Activated CD8-positive, alpha-beta T cell treated with anti-CD3 and anti-CD28 coated beads, Interleukin-2, amount 10 ng/mL, durations not matched to agents 7 days and 5 days (primary cell): ENCODE measurements at regions not wholly inside any gene's neighbourhood (a gene's known extent, or its start where the extent isn't known, plus 50 kb on each side); places are given as distances from the start of the nearest gene placed in this dataset.

ENCODE experiments used
- ATAC-seq: fragments of 150-1000 bp; cut with Tn5 transposase; one replicate; pipeline ENCODE4 v1.10.0; 2021; ENCODE audit warnings: moderate library complexity
- CTCF ChIA-PET: fragments of 350-600 bp; sonication (Branson Sonifier 250); formaldehyde crosslinking; loops from one replicate; lab custom pipeline; 2021; ENCODE audit warnings: antibody characterized with exemption; lab: Charles Lee
- POLR2A ChIA-PET: fragments of 350-600 bp; sonication (Branson Sonifier 250); formaldehyde crosslinking; loops from one replicate; lab custom pipeline; 2021; ENCODE audit warnings: antibody characterized with exemption; lab: Charles Lee
- DNase-seq: peaks from one replicate; pipeline ENCODE4 v3.0.0-alpha.2; 2020
- H3K27ac Mint-ChIP-seq: one replicate; pipeline ENCODE4 v1.8.0; 2021; ENCODE audit warnings: mild to moderate bottlenecking, mixed read lengths
- H3K27me3 Mint-ChIP-seq: one replicate; pipeline ENCODE4 v1.8.0; 2021; ENCODE audit warnings: low read depth, mixed read lengths
- H3K36me3 Mint-ChIP-seq: one replicate; pipeline ENCODE4 v1.8.0; 2021; ENCODE audit warnings: low read depth, mixed read lengths
- H3K4me1 Mint-ChIP-seq: one replicate; pipeline ENCODE4 v1.8.0; 2021; ENCODE audit warnings: low read depth, mixed read lengths
- H3K4me3 Mint-ChIP-seq: one replicate; pipeline ENCODE4 v1.8.0; 2021; ENCODE audit warnings: mild to moderate bottlenecking, mixed read lengths
- H3K9me3 Mint-ChIP-seq: one replicate; pipeline ENCODE4 v1.8.0; 2022; ENCODE audit warnings: mixed read lengths; ENCODE audit not compliant: insufficient read depth

DNA sequence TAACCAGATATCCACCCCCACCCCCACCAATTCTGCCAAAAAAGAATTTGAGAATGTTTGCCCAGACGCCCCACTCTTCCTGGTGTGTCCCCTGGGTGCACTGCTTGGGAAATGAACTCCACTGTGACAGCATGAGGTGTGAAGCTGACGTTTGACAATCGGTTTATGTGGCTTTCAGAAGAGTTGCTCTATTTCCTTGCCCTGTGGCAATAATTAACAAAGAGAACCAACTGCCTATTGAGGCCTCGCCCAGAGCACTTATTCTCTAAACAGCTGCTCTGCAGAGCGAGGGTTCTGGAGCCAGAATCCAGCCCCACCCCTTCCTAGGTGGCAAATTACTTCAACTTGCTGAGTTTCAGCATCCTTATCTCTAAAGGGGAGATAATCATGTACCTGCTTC is 115.8 kb upstream of the SIX3 start:
- DNase-seq (no peak), ATAC-seq (no peak)
- ChIA-PET POLR2A (no interaction called here), CTCF (interaction anchor here (1.1 kb wide), 1 partner anchor 11 kb away, joined by 4 read pairs; no protein-coding TSS in a partner anchor)
- no peak overlapping the region for H3K27ac Mint-ChIP-seq
- no peaks in the 10 kb centered on the region for H3K4me1 Mint-ChIP-seq
- no peaks in the 10 kb centered on the region for H3K9me3 Mint-ChIP-seq
- H3K36me3 Mint-ChIP-seq = no peaks in the 10 kb centered on the region
- H3K27me3 Mint-ChIP-seq = peaks cover 5% of the 10 kb centered on the region
- H3K4me3 Mint-ChIP-seq = no peak overlapping the region

DNA sequence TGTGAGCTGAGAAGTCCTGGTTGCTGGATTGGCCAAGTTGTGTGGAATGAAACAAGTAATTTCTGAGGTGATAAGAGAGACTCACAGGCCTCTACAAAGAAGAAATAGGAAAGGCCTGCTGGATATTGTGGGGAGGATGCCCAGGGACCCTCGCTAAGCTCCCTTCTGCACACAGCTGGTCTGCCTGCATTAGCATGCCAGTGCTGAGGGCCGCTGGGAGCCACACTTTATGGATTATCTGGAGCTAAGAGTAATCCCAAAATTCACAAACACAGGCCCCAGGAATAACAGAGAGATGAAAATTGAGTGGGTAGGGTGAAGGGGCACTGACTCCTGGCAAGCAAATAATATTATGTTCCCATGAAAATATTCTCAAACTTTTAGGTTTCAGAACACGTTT is 114.9 kb upstream of the SIX3 start:
- H3K4me1 Mint-ChIP-seq = no peaks in the 10 kb centered on the region
- H3K27ac Mint-ChIP-seq = no peak overlapping the region
- no peaks in the 10 kb centered on the region for H3K9me3 Mint-ChIP-seq
- H3K36me3 Mint-ChIP-seq = no peaks in the 10 kb centered on the region
- ChIA-PET POLR2A (no interaction called here), CTCF (interaction anchor here (1.1 kb wide), 1 partner anchor 10 kb away, joined by 4 read pairs; no protein-coding TSS in a partner anchor)
- DNase-seq = no peak
- H3K27me3 Mint-ChIP-seq = peaks cover 9% of the 10 kb centered on the region
- no peak overlapping the region for H3K4me3 Mint-ChIP-seq
- no peak for ATAC-seq

DNA sequence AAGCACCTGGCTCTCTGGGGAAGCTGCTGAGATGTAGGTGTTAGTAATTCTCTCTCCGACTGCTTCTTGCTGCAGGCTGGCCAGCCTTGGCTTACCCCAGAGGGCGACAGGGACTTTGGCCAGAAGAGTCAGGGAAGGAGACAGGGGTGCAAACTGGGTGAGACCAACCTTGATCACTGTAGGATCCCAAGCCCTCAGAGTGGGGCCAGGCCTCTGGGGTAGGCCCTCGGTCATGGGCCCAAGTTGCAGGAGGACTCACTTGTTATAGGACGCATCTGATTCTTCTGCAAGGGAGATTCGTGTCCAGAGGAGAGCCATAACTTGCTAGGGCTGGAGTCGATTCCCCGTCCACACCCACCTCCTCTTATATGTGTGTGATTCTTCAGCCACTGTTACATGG is 111.7 kb upstream of the SIX3 start:
- ATAC-seq (no peak), DNase-seq (no peak)
- Mint-ChIP-seq H3K4me3 (no peak overlapping the region), H3K27me3 (peaks cover 7% of the 10 kb centered on the region), H3K36me3 (no peaks in the 10 kb centered on the region), H3K9me3 (no peaks in the 10 kb centered on the region), H3K27ac (no peak overlapping the region), H3K4me1 (no peaks in the 10 kb centered on the region)
- ChIA-PET POLR2A (no interaction called here), CTCF (no interaction called here)

DNA sequence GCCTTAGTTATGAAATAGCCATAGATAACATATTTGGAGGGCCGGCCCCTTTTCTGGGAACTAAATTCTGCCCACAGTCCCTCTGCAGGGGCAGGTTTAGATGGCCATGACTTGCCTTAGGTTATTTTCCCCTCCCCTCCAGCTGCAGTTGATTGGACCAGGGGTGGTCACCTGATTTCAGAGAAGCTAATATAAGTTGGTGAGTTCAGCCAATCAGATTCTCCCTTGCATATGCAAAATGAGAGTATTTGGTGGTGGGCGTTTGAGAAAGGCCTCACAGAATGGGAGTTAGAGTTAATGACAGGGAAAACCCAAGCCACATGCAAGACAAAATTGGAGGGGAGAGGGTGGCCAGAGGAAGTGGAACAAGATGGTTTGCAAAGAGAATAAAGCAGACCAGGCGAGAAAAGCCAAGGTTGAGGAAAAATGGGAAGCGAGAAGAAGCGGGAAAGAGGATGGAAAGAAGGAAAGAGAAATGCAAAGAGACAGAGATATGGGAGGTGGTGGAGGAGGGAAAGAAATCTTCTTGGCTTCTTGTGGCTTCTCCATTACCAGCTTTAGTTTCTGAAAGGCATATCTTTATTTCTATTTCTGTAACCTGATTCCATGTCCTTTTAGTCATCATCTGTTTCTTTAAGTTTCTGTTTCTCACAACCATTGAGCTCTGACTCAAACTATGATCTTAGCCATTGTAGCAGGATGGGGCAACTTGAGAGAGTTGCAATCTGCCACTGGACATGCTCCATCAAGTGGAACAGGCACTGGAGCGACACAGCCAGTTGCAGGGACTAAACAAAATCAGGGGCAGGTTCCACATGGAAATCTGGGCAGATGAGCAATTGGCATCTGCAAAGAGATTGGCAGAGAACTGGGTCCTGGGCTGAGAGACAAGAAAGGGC is 108.1 kb upstream of the SIX3 start:
- no peak overlapping the region for H3K27ac Mint-ChIP-seq
- peaks cover 2% of the 10 kb centered on the region for H3K4me1 Mint-ChIP-seq
- ChIA-PET CTCF (no interaction called here), POLR2A (no interaction called here)
- no peak for DNase-seq
- H3K36me3 Mint-ChIP-seq = no peaks in the 10 kb centered on the region
- no peaks in the 10 kb centered on the region for H3K9me3 Mint-ChIP-seq
- H3K27me3 Mint-ChIP-seq = peaks cover 7% of the 10 kb centered on the region
- ATAC-seq = no peak
- H3K4me3 Mint-ChIP-seq = no peak overlapping the region

DNA sequence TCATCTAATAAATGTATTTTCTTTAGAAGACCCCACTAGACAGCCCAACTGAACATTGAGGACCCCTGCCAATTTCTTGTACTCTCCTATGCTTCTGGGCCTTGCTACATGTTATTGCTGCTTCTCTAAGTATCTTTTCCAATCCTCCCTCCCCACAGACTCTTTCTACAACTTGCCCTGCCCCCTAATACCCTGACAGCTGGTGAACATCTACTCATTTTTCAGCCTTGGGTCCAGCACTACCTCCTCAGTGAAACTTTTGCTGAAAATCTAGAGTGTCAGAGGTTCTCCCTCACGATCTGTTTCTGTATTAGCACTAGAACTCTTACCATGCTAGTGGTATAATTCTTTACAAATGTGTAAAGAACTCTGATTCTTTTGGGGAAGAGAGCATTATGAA is 106.8 kb upstream of the SIX3 start:
- ATAC-seq (no peak), DNase-seq (no peak)
- POLR2A ChIA-PET = no interaction called here
- CTCF ChIA-PET = no interaction called here
- H3K27me3 Mint-ChIP-seq = peaks cover 7% of the 10 kb centered on the region
- peaks cover 2% of the 10 kb centered on the region for H3K4me1 Mint-ChIP-seq
- no peak overlapping the region for H3K4me3 Mint-ChIP-seq
- no peaks in the 10 kb centered on the region for H3K9me3 Mint-ChIP-seq
- H3K27ac Mint-ChIP-seq = no peak overlapping the region
- no peaks in the 10 kb centered on the region for H3K36me3 Mint-ChIP-seq

DNA sequence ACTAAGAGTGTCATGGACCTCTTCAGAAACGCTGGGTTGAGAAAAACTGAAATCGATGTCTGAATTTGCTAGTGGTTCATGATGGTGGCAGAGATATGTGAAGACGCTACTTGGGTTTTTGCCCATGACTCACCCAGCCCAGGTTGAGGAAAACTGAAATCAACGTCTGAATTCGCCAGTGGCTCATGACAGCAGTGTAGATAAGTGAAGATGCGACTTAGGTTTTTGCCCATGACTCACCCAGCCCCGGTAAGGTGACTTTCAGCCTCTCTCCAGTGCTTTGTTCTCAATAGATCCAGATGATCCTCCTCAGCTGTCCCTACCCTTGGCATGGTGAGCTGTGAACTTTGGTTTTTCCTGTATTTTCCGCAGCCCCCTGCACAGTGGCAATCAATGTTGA is 105.3 kb upstream of the SIX3 start:
- ATAC-seq = peak; percentile 42
- H3K36me3 Mint-ChIP-seq = no peaks in the 10 kb centered on the region
- no peak for DNase-seq
- H3K9me3 Mint-ChIP-seq = no peaks in the 10 kb centered on the region
- H3K4me3 Mint-ChIP-seq = no peak overlapping the region
- H3K4me1 Mint-ChIP-seq = peaks cover 2% of the 10 kb centered on the region
- peaks cover 5% of the 10 kb centered on the region for H3K27me3 Mint-ChIP-seq
- POLR2A ChIA-PET = no interaction called here
- CTCF ChIA-PET = interaction anchor here (1.0 kb wide), 1 partner anchor 10 kb away, joined by 4 read pairs; no protein-coding TSS in a partner anchor
- H3K27ac Mint-ChIP-seq = no peak overlapping the region

DNA sequence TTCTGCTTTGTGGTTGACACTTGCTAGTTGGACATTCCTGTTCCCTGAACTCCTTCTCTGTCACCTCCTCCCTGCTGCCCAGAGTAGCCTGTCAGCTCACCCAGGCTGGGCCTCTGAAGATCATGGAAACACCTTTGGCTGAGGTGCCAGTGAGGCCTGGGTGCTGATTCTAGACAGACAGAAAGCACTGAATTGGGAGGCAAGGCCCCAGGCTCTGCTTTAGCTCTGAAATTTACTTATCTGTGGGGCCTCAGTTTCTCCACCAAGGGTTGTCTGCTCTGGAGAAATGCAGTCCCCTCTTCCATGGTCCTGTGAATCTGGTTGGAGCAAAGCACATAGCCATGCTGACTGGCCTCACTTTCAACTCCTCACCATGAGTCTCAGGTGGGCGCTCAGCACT is 104.6 kb upstream of the SIX3 start:
- POLR2A ChIA-PET = interaction anchor here (0.5 kb wide), 1 partner anchor 369 kb away, joined by 3 read pairs; no protein-coding TSS in a partner anchor
- CTCF ChIA-PET = interaction anchor here (1.0 kb wide), 1 partner anchor 11 kb away, joined by 4 read pairs; no protein-coding TSS in a partner anchor
- Mint-ChIP-seq H3K4me1 (peaks cover 2% of the 10 kb centered on the region), H3K4me3 (no peak overlapping the region), H3K27me3 (peaks cover 3% of the 10 kb centered on the region), H3K36me3 (no peaks in the 10 kb centered on the region), H3K9me3 (no peaks in the 10 kb centered on the region), H3K27ac (no peak overlapping the region)
- DNase-seq = no peak
- ATAC-seq = no peak

DNA sequence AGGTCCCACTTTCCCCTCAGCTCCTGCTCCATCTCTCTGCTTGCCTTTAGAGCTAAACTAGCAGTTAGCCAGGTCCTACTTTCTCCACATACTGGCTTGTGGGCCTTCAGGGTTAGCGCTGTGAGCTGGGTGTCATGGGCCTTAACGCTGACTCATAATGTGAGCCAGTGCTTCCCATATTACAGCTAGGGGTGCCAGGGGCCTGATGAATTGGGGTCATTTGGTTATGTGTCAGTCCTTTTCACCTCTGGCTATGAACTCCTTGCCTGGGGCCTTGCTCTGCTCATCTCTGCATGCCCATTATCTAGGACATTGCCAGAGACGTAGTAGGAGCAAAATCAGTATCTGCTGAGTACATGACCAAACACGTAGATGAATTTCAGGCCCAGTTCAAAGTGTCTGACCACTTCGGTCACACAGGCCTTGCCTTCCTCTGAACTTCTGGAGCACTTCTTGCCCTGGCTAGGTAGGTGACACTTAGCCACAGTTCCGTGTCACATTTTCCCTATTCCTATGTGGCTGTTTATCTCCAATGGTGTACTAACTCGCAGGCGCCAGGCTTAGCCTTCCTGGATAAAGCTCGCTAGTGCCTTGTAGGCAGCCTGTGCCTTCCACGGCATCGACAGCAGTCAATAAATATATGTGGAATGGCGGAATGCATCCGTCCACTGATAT is 103.2 kb upstream of the SIX3 start:
- peaks cover 2% of the 10 kb centered on the region for H3K4me1 Mint-ChIP-seq
- H3K4me3 Mint-ChIP-seq = no peak overlapping the region
- no peaks in the 10 kb centered on the region for H3K9me3 Mint-ChIP-seq
- ChIA-PET CTCF (no interaction called here), POLR2A (no interaction called here)
- H3K36me3 Mint-ChIP-seq = no peaks in the 10 kb centered on the region
- no peak overlapping the region for H3K27ac Mint-ChIP-seq
- peaks cover 7% of the 10 kb centered on the region for H3K27me3 Mint-ChIP-seq
- ATAC-seq (no peak), DNase-seq (no peak)

DNA sequence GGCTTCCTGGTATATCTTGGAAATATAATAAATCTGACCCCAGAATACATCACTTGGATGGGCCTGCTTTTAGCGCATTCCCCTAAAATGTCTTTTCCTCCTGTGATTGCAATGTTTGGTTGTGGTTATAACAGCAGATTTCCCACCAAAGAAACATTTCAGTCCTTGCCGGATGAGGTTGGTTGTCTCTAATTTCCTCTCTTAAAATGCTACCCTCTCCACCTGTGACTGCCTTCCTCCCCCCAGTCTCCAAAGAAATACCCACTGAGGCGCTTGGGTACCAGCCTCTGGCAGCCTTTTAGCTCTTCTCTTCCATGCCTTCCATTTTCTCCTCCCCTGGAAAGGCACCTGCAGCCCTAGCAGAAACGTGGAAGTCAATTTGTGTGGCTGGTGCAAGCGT is 102.1 kb upstream of the SIX3 start:
- Mint-ChIP-seq H3K36me3 (no peaks in the 10 kb centered on the region), H3K4me1 (peaks cover 2% of the 10 kb centered on the region), H3K4me3 (no peak overlapping the region), H3K27me3 (peaks cover 7% of the 10 kb centered on the region), H3K27ac (no peak overlapping the region), H3K9me3 (no peaks in the 10 kb centered on the region)
- ChIA-PET CTCF (no interaction called here), POLR2A (no interaction called here)
- no peak for ATAC-seq
- no peak for DNase-seq

DNA sequence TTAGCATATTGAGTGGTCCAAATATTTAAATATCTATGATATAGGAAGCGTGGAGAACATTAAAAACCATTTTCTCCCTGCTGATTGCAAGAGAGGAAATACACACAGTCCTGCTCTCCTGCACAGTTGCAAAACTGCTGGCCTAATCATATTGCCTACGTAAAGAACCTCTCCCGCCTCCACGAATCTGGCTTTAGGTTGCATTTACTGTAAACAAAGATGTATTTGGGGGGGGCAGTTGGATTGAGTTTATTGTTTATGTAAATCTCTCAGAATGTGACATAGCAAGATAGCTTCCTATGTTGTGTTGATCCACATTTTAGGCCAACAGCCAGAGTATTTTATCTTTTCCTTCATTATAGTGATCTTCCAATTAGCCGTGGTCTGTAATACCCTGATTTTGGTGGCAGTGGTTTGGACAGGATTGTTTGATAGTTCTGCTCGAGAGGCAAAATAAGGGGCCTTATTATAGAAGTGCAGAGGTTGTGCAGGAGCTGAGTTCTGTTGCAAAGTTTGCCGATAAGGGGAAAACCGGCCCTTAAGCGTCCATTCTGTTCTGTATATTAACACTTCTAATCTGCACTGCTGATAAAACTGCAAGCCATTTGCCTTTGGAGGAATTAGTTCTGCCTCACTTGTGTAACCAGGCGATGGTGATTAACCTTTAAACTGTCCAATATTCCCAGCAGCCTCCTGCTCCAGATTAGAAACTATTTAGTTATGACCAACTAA is 101.6 kb upstream of the SIX3 start:
- H3K4me1 Mint-ChIP-seq = peaks cover 2% of the 10 kb centered on the region
- ChIA-PET CTCF (no interaction called here), POLR2A (no interaction called here)
- no peaks in the 10 kb centered on the region for H3K36me3 Mint-ChIP-seq
- no peaks in the 10 kb centered on the region for H3K9me3 Mint-ChIP-seq
- ATAC-seq (no peak), DNase-seq (no peak)
- H3K27ac Mint-ChIP-seq = no peak overlapping the region
- no peak overlapping the region for H3K4me3 Mint-ChIP-seq
- H3K27me3 Mint-ChIP-seq = peaks cover 5% of the 10 kb centered on the region

DNA sequence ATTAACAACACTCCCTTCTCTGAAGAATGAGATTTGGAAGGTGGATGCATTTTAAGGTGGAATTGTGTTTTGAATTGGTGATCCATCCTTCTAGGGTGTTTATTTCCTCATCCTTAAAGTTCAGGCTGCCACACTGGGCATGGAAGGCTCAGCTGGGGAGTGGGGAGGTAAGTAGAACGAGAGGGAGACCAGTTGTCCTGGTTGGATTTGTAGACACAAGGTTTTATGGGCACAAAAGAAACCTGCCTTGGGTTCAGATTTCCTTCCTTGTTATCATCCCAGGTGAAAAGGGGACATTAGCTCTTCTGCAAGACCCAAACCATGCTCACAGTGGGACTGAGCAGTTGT is 101.0 kb upstream of the SIX3 start:
- no peak for ATAC-seq
- H3K27me3 Mint-ChIP-seq = peaks cover 5% of the 10 kb centered on the region
- peaks cover 2% of the 10 kb centered on the region for H3K4me1 Mint-ChIP-seq
- no peak overlapping the region for H3K4me3 Mint-ChIP-seq
- no peak for DNase-seq
- no peaks in the 10 kb centered on the region for H3K36me3 Mint-ChIP-seq
- H3K27ac Mint-ChIP-seq = no peak overlapping the region
- ChIA-PET POLR2A (no interaction called here), CTCF (no interaction called here)
- no peaks in the 10 kb centered on the region for H3K9me3 Mint-ChIP-seq

DNA sequence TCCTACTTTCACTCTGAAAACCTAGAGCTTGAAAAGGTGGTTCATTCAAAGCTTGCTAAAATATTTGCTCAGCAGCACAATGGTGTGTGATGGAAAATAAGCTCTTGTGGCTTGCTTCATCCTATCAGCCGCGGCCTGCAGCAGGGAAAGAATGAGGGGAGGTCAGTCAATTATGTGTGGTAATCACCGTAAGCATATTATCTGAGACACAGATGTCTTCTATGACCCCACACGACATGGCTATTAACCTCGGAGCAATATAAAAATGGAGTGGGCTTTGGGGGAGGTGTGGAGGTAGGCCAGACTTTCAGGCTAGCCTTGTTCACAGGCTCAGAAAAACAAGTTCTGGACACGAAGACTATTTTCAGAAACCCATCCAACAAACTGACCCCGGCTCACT is 98.4 kb upstream of the SIX3 start:
- no peaks in the 10 kb centered on the region for H3K4me1 Mint-ChIP-seq
- CTCF ChIA-PET = interaction anchor here (1.8 kb wide), 1 partner anchor 363 kb away, joined by 4 read pairs; no protein-coding TSS in a partner anchor
- peaks cover 7% of the 10 kb centered on the region for H3K27me3 Mint-ChIP-seq
- POLR2A ChIA-PET = no interaction called here
- H3K4me3 Mint-ChIP-seq = no peak overlapping the region
- ATAC-seq = no peak
- H3K27ac Mint-ChIP-seq = no peak overlapping the region
- no peak for DNase-seq
- H3K9me3 Mint-ChIP-seq = no peaks in the 10 kb centered on the region
- H3K36me3 Mint-ChIP-seq = no peaks in the 10 kb centered on the region
